ENCODE measurements at regions not wholly inside any gene's neighbourhood (a gene's known extent, or its start where the extent isn't known, plus 50 kb on each side); places are given as distances from the start of the nearest gene placed in this dataset.
A peak's percentile ranks its signal among the peaks of the same experiment; 100 is the strongest.

DNA sequence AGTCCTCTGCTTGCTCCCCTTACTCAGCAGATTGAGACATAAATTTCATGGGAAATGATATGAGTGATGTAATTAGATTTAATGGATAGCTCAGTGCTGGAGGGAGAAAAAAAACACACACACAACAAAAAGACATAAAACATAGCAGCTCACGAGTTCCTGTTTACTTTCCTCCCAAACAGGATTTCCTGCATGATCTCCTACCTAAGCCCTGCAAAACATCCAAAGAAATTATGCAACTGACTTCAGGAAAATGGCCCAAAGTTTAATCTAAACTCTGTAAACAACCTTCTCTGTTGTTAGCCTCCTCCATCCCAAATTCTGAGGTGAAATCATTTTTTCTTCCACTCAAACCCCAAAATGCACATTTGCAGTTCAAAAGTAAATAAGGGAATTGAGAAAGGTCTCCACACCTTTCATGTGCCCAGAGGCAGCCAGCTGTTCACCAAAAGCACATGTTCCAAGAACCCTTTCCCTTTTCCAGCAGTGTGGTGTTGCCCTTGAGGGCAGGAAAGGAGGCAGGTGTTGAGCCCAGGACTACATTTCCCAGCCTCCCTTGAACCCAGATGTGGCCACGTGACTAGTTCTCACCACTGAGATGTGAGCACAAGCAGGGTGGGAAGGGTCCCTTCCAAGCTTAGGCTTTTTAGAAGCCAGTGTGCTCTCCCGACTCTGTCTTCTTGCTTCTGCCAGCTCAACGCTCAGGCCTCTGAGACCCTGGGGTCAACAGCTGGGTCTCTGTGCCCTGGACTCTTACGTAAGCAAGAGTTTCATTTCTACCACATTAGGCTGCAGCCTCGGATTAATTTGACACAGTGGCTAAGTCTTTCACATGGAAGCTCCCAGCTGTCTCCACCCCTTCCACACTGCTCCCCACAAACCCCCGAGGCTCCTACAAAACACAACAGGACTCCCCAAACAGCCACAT lies 301.2 kb downstream of the CTTN start (continued):
- TF ChIP-seq, protein P1, sequence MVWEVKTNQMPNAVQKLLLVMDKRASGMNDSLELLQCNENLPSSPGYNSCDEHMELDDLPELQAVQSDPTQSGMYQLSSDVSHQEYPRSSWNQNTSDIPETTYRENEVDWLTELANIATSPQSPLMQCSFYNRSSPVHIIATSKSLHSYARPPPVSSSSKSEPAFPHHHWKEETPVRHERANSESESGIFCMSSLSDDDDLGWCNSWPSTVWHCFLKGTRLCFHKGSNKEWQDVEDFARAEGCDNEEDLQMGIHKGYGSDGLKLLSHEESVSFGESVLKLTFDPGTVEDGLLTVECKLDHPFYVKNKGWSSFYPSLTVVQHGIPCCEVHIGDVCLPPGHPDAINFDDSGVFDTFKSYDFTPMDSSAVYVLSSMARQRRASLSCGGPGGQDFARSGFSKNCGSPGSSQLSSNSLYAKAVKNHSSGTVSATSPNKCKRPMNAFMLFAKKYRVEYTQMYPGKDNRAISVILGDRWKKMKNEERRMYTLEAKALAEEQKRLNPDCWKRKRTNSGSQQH (CRISPR knock-in tag; IDR thresholded peaks at IDR 0.05; ENCODE audit: low read depth), result no peak
- TF ChIP-seq, protein P2, sequence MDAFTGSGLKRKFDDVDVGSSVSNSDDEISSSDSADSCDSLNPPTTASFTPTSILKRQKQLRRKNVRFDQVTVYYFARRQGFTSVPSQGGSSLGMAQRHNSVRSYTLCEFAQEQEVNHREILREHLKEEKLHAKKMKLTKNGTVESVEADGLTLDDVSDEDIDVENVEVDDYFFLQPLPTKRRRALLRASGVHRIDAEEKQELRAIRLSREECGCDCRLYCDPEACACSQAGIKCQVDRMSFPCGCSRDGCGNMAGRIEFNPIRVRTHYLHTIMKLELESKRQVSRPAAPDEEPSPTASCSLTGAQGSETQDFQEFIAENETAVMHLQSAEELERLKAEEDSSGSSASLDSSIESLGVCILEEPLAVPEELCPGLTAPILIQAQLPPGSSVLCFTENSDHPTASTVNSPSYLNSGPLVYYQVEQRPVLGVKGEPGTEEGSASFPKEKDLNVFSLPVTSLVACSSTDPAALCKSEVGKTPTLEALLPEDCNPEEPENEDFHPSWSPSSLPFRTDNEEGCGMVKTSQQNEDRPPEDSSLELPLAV (CRISPR knock-in tag; conservative IDR thresholded peaks at IDR 0.05; ENCODE audit: low read depth), result no peak
- TF ChIP-seq ZNF724P (CRISPR knock-in tag; IDR thresholded peaks at IDR 0.05; ENCODE audit: borderline replicate concordance), result no peak
- TF ChIP-seq, protein P3, sequence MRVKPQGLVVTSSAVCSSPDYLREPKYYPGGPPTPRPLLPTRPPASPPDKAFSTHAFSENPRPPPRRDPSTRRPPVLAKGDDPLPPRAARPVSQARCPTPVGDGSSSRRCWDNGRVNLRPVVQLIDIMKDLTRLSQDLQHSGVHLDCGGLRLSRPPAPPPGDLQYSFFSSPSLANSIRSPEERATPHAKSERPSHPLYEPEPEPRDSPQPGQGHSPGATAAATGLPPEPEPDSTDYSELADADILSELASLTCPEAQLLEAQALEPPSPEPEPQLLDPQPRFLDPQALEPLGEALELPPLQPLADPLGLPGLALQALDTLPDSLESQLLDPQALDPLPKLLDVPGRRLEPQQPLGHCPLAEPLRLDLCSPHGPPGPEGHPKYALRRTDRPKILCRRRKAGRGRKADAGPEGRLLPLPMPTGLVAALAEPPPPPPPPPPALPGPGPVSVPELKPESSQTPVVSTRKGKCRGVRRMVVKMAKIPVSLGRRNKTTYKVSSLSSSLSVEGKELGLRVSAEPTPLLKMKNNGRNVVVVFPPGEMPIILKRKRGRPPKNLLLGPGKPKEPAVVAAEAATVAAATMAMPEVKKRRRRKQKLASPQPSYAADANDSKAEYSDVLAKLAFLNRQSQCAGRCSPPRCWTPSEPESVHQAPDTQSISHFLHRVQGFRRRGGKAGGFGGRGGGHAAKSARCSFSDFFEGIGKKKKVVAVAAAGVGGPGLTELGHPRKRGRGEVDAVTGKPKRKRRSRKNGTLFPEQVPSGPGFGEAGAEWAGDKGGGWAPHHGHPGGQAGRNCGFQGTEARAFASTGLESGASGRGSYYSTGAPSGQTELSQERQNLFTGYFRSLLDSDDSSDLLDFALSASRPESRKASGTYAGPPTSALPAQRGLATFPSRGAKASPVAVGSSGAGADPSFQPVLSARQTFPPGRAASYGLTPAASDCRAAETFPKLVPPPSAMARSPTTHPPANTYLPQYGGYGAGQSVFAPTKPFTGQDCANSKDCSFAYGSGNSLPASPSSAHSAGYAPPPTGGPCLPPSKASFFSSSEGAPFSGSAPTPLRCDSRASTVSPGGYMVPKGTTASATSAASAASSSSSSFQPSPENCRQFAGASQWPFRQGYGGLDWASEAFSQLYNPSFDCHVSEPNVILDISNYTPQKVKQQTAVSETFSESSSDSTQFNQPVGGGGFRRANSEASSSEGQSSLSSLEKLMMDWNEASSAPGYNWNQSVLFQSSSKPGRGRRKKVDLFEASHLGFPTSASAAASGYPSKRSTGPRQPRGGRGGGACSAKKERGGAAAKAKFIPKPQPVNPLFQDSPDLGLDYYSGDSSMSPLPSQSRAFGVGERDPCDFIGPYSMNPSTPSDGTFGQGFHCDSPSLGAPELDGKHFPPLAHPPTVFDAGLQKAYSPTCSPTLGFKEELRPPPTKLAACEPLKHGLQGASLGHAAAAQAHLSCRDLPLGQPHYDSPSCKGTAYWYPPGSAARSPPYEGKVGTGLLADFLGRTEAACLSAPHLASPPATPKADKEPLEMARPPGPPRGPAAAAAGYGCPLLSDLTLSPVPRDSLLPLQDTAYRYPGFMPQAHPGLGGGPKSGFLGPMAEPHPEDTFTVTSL (CRISPR knock-in tag; IDR thresholded peaks at IDR 0.05; ENCODE audit: borderline replicate concordance), result peak; percentile 69; the same call in 1 of the 2 replicates
- peak; percentile 9; the same call in 1 of the 2 replicates for TF ChIP-seq RARA (CRISPR knock-in tag; IDR thresholded peaks at IDR 0.05)
- TF ChIP-seq, protein P4, sequence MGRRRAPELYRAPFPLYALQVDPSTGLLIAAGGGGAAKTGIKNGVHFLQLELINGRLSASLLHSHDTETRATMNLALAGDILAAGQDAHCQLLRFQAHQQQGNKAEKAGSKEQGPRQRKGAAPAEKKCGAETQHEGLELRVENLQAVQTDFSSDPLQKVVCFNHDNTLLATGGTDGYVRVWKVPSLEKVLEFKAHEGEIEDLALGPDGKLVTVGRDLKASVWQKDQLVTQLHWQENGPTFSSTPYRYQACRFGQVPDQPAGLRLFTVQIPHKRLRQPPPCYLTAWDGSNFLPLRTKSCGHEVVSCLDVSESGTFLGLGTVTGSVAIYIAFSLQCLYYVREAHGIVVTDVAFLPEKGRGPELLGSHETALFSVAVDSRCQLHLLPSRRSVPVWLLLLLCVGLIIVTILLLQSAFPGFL (CRISPR knock-in tag; IDR thresholded peaks at IDR 0.05), result no peak
- TF ChIP-seq, protein P5, sequence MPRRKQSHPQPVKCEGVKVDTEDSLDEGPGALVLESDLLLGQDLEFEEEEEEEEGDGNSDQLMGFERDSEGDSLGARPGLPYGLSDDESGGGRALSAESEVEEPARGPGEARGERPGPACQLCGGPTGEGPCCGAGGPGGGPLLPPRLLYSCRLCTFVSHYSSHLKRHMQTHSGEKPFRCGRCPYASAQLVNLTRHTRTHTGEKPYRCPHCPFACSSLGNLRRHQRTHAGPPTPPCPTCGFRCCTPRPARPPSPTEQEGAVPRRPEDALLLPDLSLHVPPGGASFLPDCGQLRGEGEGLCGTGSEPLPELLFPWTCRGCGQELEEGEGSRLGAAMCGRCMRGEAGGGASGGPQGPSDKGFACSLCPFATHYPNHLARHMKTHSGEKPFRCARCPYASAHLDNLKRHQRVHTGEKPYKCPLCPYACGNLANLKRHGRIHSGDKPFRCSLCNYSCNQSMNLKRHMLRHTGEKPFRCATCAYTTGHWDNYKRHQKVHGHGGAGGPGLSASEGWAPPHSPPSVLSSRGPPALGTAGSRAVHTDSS (CRISPR knock-in tag; conservative IDR thresholded peaks at IDR 0.05), result no peak
- TF ChIP-seq FOXA3 (CRISPR knock-in tag; IDR thresholded peaks at IDR 0.05), result peak; percentile 69
- TF ChIP-seq SOX6 (IDR thresholded peaks at IDR 0.05), result no peak
- peak; percentile 48 for TF ChIP-seq SOX6 (CRISPR knock-in tag; IDR thresholded peaks at IDR 0.05)
- peak; percentile 52 for TF ChIP-seq CEBPG (CRISPR knock-in tag; IDR thresholded peaks at IDR 0.05)
- TF ChIP-seq MXI1 (IDR thresholded peaks at IDR 0.05; ENCODE audit: borderline replicate concordance, low read depth, low read length), result peak; percentile 71; the same call in 1 of the 3 replicates
- TF ChIP-seq, protein P6, sequence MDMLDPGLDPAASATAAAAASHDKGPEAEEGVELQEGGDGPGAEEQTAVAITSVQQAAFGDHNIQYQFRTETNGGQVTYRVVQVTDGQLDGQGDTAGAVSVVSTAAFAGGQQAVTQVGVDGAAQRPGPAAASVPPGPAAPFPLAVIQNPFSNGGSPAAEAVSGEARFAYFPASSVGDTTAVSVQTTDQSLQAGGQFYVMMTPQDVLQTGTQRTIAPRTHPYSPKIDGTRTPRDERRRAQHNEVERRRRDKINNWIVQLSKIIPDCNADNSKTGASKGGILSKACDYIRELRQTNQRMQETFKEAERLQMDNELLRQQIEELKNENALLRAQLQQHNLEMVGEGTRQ (IDR thresholded peaks at IDR 0.05; ENCODE audit: low read depth, low read length), result peak; percentile 73
- TF ChIP-seq, protein P6 (CRISPR knock-in tag; IDR thresholded peaks at IDR 0.05; ENCODE audit: borderline replicate concordance), result peak; percentile 93; the same call in 1 of the 2 replicates
- no peak for TF ChIP-seq NFE2L1 (CRISPR knock-in tag; IDR thresholded peaks at IDR 0.05; ENCODE audit: borderline replicate concordance)
